Pancreas (tissue), 10 donors: ENCODE measurements at regions not wholly inside any gene's neighbourhood (a gene's known extent, or its start where the extent isn't known, plus 50 kb on each side); places are given as distances from the start of the nearest gene placed in this dataset.

Experiments
- ATAC-seq, 4 donors: fragments of 200-7000 bp; cut with Tn5 transposase; one replicate each; pipeline versions ENCODE4 v1.8.0 to v1.9.1; 2020; ENCODE audit warnings: mild to moderate bottlenecking in 4 of 4, moderate library complexity in 4 of 4
- DNase-seq, 6 donors: peaks; one replicate each; pipeline ENCODE4 v3.0.0-alpha.2; 2020
- FAIRE-seq: peaks from 2 replicates; lab custom pipeline; 2012; peaks lifted over from hg19 to GRCh38; lab: Jason Lieb, UNC
- H3K27ac ChIP-seq, 4 donors: fragments of 200-600 bp; sonication (generic); 1 replicate in 3 of 4; 2 replicates in 1 of 4; pipeline versions ENCODE4 v1.5.0 to v1.8.0; 2020
- H3K27me3 ChIP-seq, 4 donors: fragments of 200-600 bp; one replicate each; pipeline ENCODE4 v1.8.0; 2021
- H3K36me3 ChIP-seq, 3 donors: fragments of 200-600 bp; sonication (generic) in 1 of 3; one replicate each; pipeline versions ENCODE4 v1.5.0 to v1.8.0; 2020 to 2021
- H3K4me1 ChIP-seq, 3 donors: fragments of 200-600 bp; one replicate each; pipeline ENCODE4 v1.8.0; 2021
- H3K4me3 ChIP-seq, 4 donors: fragments of 200-600 bp; sonication (generic) in 2 of 4; one replicate each; pipeline versions ENCODE4 v1.5.0 to v1.8.0; 2020 to 2021
- H3K9me3 ChIP-seq, 4 donors: fragments of 200-600 bp; one replicate each; pipeline ENCODE4 v1.8.0; 2021
- CTCF ChIP-seq, 4 donors: fragments of 200-600 bp; sonication (generic) in 3 of 4; IDR thresholded peaks; one replicate each; pipeline versions ENCODE4 v1.5.0 to v1.8.0; 2021; ENCODE audit warnings: antibody characterized with exemption in 4 of 4
- WGBS, 2 donors: extraction: QIAGEN DNeasy Blood & Tissue Kit; methylation state at CpG; one replicate each; pipeline ENCODE4 v1.1.7; 2013; 5-methylcytosine and 5-hydroxymethylcytosine counted together
- intact Hi-C, 3 donors: fragments of 100-400 bp; cut with DNase I; formaldehyde crosslinking; loops; one replicate each; pipeline versions ENCODE4 v1.11.1 to v1.14.2; 2022
- donor health status: healthy with polysubstance abuse.
- donor health status: DM: no; HTN: no; CAD: no; lungs with moderate emphysema.
- donor health status: DM: no; HTN: no; CAD: no.
- donor health status: control.
- donor health status: control.
- donor health status: Bipolar disorder and iron deficiency.
- donor health status: DM: yes; HTN: yes; CAD: no.
- donor health status: DM: no; HTN: no; CAD: no.
- donor health status: DM: no; HTN: no; CAD: no.
- donor health status: DM: yes; HTN: yes; CAD: no.

GRCh38 chr2:155930312-155930711 is 402.2 kb downstream of the NR4A2 start:
- no peak for TF ChIP-seq CTCF (IDR thresholded peaks at IDR 0.05)
- WGBS, 2 donors = 23 to 26% methylated on average over 1 of the region's 1 CpG
- no peaks in the 10 kb centered on the region for H3K36me3 ChIP-seq
- no peaks in the 10 kb centered on the region for H3K9me3 ChIP-seq
- H3K27ac ChIP-seq = no peak overlapping the region
- H3K4me3 ChIP-seq = no peak overlapping the region
- FAIRE-seq (no peak), DNase-seq (no peak), ATAC-seq (no peak)
- no peaks in the 10 kb centered on the region for H3K27me3 ChIP-seq
- no peaks in the 10 kb centered on the region for H3K4me1 ChIP-seq
- intact Hi-C loops = no loop called here

- DNase-seq = no peak
- Histone ChIP-seq H3K36me3 (no peaks in the 10 kb centered on the region), H3K4me3 (no peak overlapping the region), H3K9me3 (no peaks in the 10 kb centered on the region), H3K27me3 (no peaks in the 10 kb centered on the region), H3K27ac (no peak overlapping the region), H3K4me1 (no peaks in the 10 kb centered on the region)
- WGBS, 2 donors = 64 to 85% methylated on average over 1 of the region's 1 CpG
- FAIRE-seq = no peak
- no peak for ATAC-seq
- intact Hi-C loops = no loop called here
- no peak for TF ChIP-seq CTCF (IDR thresholded peaks at IDR 0.05)
Observed at GRCh38 chr2:155917380-155917779, 415.1 kb downstream of the NR4A2 start.

GRCh38 chr2:155913356-155913755 is 419.2 kb downstream of the NR4A2 start:
- ATAC-seq = no peak
- Histone ChIP-seq H3K4me1 (no peaks in the 10 kb centered on the region), H3K27me3 (no peaks in the 10 kb centered on the region), H3K4me3 (no peak overlapping the region), H3K36me3 (no peaks in the 10 kb centered on the region), H3K9me3 (no peaks in the 10 kb centered on the region), H3K27ac (no peak overlapping the region)
- no peak for DNase-seq
- no peak for TF ChIP-seq CTCF (IDR thresholded peaks at IDR 0.05)
- intact Hi-C loops = no loop called here
- no peak for FAIRE-seq

GRCh38 chr2:155908567-155908966 is 424.0 kb downstream of the NR4A2 start:
- H3K27ac ChIP-seq = no peak overlapping the region
- no peaks in the 10 kb centered on the region for H3K36me3 ChIP-seq
- TF ChIP-seq CTCF (IDR thresholded peaks at IDR 0.05) = no peak
- H3K4me1 ChIP-seq = no peaks in the 10 kb centered on the region
- FAIRE-seq (no peak), ATAC-seq (no peak), DNase-seq (no peak)
- no peaks in the 10 kb centered on the region for H3K27me3 ChIP-seq
- WGBS, 2 donors = 66 to 69% methylated on average over 1 of the region's 1 CpG
- intact Hi-C loops = no loop called here
- no peaks in the 10 kb centered on the region for H3K9me3 ChIP-seq
- no peak overlapping the region for H3K4me3 ChIP-seq

- H3K9me3 ChIP-seq = no peaks in the 10 kb centered on the region
- H3K4me3 ChIP-seq = no peak overlapping the region
- H3K27me3 ChIP-seq = no peaks in the 10 kb centered on the region
- H3K4me1 ChIP-seq = no peaks in the 10 kb centered on the region
- WGBS, 2 donors = 72 to 83% methylated on average over 3 of the region's 3 CpGs
- intact Hi-C loops = no loop called here
- ATAC-seq (no peak), DNase-seq (no peak), FAIRE-seq (no peak)
- H3K36me3 ChIP-seq = no peaks in the 10 kb centered on the region
- no peak for TF ChIP-seq CTCF (IDR thresholded peaks at IDR 0.05)
- H3K27ac ChIP-seq = no peak overlapping the region
Observed at GRCh38 chr2:155907211-155907610, 425.3 kb downstream of the NR4A2 start.
